GM18861 (cell line): ENCODE measurements at regions not wholly inside any gene's neighbourhood (a gene's known extent, or its start where the extent isn't known, plus 50 kb on each side); places are given as distances from the start of the nearest gene placed in this dataset.
"Not testable (repeated sequence)": the region's sequence is repeated elsewhere in the genome, so short reads cannot be mapped to it uniquely, and the experiment has no call there.

Experiments used
- ATAC-seq: cut with Tn5 transposase; IDR thresholded peaks from one replicate; pipeline ENCODE4 v1.9.1; 2021; ENCODE audit not compliant: unreplicated experiment

DNA sequence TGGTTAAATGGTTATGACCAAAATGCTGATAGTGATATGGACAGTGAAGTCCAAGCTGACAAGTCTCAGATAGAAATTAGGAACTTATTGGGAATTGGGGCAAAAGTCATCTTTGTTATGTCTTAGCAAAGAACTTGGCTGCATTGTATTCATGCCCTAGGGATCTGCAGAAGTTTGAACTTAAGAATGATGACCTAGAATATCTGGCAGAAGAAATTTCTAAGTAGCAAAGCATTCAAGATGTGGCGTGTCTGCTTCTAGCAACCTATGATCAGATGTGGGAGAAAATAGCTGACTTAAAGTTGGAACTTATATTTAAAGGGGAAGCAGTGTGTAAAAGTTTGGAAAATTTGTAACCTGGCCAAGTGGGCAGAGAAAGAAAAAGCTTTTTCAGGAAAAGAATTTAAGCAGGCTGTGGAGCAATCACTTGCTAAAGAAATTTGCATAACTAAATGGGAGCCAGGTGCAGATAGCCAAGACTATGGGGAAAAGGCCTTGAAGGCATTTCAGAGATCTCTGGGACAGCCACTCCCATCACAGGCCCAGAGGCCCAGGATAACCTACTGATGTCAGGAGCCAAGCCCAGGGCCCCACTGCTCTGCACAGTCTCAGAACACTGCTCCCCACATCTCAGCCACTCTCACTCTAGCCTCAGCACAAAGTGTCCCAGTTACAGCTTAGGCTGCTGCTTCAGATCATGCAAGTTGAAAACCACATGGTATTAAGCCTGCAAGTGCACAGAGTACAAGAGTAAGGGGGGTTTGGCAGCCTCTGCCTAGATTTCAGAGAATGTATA, 147.8 kb upstream of the TGFBR2 start:
- no peak for ATAC-seq

DNA sequence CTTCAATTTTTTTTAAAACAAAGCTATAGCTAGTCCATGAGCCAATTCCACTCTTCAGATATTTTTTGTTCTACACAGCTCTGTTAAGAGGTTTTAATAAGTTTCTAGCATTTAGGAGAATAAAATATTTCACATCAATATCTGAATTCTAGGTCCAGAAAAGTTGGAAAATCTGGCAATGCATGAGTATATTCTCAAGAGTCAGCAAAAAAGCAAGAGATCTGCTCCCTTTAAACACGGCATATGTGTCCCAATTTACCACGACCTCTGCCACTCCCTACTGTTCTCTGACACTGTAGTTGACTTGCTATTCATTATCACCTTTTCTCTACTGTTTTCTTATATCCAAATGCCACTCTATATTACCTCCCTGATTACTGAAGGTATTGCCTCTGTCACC, 145.1 kb upstream of the TGFBR2 start:
- ATAC-seq = no peak

DNA sequence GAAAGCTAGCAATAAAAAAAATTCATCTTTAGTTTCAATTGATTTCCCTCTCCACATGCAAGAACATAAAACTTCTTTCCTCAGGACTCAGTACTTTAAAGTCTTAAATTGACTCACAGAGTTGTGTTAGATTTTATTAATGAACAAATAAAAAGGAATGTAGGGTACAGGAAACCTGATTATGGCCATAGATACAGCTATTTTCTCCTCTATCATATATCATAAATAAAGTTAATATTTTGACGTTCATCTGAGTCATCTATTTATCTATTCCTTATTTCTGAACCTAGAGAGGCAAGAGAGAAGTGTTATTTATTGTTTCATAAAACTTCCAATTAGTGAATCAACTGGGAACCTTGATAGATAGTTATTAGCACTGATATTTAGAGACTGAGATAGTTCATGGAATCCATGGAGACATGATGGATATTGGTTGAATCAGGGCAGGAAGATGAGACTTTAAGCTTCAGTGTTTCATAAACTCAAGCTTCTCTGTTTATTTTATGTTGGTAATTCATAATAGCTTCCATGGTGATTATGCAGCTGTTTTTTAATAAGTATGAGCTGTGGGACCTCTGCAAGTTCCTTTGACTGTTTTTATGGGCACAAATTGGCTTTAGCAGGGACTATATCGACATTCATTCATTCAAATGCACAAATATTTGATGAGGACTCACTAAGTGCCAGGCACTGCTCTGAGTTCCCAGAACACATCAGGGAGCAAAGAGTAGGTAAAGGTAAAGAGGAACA, 143.5 kb upstream of the TGFBR2 start:
- ATAC-seq = no peak

DNA sequence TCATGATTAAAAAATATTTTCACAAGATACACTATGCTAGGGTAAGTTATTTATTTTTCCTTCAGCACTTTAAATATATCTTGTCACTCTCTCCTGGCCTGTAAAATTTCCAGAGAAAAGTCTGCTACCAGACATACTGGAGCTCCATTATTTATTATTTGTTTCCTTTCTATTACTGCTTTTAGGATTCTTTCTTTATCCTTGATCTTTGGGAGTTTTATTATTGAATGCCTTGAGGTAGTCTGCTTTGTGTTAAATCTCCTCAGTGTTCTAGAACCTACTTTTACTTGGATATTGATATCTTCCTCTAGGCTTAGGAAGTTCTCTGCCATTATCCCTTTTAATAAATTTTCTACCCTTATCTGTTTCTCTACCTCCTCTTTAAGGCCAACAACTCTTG, 142.0 kb upstream of the TGFBR2 start:
- ATAC-seq = no peak

DNA sequence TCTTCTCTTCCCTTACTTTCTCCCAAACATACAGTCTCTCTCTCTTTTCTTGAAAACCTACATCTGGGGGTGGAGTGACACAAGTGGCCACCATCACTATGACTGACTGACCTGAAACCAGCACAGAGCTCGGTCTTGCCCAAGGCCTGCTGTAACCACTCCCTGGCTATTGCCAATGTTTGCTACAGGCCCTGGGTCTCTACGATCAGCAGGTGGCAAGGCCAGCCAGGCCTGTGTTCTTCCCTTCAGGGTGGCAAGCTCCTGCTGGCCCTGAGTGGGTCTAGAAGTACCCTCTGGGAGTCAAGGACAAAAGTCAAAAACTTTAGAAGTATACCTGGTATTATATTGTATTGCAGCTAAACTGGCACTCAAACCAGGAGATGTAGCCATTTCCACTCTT, 140.9 kb upstream of the TGFBR2 start:
- ATAC-seq = no peak

DNA sequence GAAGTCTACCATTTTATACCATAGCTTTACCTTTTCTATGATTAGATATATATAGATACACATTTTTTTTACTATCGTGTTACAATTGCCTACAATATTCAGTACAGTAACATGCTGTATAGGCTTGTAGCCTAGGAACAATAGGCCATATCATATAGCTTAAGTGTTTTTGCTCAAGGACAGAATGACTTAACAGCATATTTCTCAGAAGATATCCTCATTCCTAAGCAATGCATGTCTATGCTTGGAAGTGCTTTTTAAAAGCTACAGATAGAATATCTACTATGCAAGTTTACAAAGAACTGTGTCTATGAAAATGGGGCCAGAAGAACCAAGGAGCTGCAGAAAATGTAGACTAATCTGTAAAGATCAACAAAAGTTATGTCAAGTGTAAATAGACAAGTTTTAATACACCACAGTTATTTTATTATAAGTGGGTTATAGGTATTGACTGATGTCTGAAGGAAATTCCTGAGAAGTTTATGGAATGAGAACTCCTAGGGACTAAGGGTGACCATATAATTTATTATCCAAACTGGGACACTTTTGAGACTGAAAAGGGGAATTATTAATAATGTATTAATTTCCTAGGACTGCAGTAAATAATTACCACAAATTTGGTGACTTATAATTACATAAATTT, 138.7 kb upstream of the TGFBR2 start:
- no peak for ATAC-seq

DNA sequence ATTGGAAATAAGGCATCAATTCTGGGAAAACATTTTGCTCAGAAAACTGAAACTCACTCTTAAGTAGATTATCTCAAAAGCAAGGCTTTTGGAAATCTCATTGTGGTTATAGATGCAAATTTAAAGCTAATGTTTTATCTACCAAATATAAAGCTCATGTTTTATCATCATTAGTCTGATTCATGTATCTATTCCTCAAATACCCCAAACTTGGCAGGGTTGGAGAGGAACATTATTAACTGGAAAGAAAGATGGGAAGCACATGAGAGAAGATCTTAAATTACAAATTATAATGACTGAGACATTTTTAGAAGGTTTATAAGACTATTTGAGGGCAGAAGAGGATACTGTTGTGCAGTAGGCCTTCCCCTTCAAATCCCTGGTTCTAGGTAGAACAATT, 137.3 kb upstream of the TGFBR2 start:
- ATAC-seq = no peak

DNA sequence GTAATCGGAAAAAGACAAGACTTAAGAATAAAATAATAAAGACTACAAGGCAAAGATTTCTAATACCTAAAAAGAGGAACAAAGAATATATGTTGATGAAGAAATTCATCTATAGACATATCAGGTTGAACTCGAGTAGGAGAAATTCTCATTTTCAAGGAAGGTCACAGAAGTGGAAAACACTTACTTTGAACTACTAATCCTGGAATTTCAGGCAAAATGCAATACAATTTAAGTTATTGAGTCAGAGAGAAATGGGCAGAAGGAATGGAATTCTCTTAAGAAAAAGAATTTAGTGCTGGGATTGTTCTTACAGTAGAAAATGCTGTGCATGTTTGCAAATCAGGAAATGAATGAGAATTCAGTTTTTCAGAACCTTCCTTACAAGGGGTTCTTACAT, 135.9 kb upstream of the TGFBR2 start:
- no peak for ATAC-seq

DNA sequence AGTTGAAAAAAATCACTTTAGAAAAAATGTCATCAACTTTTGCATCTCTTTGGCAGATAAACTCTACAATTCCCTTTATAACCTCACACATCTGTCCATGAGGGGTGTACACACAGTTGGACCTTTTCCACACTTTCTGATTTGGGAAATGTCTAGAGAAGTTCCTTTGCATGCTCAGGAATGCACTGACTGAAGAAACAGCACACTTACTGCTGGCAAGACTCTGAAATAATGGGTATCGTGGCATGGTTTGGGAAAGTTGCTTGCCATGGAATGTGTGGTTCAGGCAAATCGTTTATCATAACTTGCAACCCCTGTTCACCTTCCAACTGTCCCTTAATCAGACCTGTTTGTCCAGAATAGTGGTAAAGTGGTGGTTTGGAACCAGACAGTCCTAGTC, 135.3 kb upstream of the TGFBR2 start:
- no peak for ATAC-seq

DNA sequence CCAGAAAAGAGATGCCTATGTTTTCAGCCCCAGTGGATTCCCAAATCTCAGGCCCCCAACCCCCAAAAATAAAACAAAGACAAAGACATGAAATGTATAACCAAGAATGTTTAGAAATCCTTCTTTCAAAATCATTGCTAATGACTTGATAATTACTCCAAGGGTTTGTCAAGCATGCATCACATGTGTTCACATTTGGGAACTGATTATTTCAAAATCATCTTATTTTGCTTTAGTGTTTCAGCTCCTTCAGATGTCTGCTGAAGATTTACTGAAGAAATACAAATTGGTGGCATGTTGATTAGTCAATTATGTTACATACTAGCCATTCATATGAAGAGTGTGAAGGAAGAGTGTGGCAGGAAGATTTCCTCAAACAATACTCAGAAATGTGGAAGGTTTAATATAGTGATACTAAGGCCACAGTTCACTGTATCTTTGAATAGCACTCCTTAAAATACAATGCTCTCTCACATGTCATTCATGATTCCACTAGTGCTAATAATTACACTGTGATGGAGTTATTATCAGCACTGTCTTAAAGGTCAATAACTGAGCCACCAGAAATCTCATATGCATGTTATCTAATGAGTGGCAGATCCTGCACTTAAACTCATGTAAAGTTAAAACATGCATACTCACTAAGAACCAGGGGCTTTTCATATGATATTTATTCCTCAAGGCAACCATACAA, 134.5 kb upstream of the TGFBR2 start:
- no peak for ATAC-seq

DNA sequence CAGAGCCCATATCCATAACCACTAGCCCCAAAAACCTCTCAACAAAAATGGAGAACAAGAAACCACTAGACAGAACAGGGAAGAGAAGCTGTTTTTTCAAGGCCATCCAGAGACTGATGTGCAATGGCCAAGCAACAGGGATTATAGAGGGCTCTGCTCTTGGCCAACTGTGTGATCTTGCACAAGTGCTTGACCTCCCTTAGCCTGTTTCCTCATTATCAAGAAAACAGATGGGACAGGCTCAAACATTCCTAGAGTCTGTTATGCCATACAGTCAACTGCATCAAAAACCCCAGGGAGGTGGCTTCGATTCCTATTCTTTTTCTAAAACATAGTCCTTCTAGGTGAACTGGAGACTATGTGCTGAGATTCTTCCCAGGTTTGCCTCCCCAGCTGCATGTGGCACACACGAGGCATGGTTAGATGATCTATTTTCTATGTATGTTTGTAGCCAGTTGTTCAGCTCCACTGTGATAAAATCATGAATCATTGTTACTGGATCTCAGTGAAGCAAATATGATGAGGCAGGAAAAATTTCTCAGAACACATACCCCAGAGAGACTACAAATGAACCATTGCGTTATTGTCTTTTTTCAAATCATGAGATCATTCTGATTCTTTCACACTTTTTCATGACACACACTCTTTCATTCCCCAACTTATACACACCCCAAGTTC, 132.9 kb upstream of the TGFBR2 start:
- ATAC-seq = no peak

DNA sequence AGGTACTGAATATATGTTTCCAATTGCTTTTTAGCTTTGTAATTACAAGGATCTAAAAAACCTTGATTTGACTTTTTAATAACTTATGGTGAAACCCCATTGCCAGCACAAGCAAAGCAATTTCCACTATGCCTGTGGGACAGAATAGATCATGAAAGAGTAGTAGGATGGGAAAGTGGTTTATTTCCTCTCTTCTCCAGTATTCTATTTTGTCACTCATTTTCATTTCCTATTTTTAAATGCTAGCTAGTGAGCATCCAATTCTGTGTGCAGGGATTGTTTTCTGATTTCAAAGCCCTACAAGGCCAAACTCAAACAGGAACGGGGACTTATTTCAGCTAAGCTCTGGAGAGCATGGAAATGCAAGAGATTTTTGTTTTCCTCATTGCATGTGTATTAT, 132.0 kb upstream of the TGFBR2 start:
- no peak for ATAC-seq

DNA sequence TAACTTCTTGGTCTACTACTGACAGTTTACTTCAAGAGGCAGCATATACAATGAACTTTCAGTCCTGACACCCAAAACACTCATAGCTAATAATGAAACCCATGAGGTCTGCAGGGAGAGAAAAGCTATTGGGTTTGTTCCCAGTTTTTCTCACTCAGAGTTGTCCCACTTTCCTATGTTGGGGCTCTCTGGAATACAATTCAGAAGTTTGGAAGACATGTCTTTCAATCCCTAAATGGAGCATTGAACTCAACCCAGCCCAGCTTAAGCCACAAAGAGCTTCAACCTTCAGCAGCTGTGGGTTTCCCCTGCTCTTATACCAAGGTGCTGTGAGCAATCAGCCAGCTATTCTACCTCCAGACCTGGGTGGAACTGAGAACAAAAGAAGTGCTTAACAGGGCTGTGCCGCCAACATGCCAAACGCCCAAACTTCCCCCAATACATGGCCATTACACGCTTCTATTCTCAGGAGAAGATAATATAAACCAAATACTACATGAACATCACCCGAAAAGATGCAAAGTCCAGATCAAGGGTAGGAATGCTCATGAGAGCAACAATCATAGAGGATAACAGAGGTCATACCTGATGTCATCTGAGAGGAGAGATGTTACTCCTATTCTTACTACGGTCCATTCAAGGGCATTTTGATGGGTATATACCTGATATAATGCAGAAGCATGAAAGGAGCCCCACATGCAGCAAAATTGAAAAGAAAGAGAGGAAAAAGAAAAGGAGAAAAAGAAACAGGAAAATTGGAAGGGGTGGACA, 131.2 kb upstream of the TGFBR2 start:
- ATAC-seq = peak; percentile 89

DNA sequence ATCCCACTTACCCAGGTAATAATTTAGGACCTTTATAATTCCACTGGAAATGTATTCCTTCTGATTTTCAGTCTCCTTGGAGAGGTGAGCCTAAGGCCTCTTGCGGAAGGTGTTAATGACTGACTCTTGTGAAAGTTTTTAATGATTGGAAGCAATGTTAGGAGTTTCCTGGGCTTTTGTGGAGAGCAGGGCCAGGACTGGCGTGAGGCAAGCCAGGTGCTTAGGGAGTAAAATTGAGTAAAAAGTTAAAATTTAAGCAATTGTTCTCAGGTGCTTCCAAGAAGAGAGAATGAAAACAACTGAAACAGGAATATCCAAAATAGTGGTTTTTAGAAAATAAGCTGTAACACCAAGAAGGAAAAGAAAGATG, 130.6 kb upstream of the TGFBR2 start:
- no peak for ATAC-seq

DNA sequence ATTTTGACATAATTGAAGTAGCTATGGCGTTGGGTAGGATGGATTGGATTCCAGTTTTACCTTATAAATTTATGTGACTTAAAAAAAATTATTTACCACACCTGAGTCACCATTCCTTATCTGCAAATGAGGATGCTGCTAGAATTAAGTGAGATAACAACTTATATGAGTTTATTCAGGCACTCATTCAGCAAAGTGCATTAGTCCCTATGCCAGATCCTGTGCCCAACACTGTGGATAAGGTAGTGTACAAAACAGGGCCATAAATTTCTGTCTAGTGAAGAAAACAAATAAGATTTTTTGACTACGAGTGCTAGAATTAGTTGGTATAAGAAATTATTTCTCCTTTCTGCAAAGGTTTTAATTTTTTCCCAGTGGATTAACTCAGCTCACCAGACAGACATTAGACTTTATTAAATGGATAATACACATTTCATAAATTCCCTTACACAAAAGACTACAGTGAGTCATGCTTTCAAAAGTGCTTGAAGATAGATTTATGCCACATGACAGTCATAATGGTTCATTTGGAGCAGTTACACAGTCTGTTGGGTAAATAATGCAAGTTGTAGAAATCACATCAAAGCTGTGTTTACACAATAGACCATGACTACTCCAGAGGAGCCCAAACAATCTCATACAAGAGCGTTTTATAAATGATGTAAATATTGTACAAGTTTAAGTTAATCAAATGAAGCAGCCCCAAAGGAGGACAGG, 129.9 kb upstream of the TGFBR2 start:
- ATAC-seq = no peak

DNA sequence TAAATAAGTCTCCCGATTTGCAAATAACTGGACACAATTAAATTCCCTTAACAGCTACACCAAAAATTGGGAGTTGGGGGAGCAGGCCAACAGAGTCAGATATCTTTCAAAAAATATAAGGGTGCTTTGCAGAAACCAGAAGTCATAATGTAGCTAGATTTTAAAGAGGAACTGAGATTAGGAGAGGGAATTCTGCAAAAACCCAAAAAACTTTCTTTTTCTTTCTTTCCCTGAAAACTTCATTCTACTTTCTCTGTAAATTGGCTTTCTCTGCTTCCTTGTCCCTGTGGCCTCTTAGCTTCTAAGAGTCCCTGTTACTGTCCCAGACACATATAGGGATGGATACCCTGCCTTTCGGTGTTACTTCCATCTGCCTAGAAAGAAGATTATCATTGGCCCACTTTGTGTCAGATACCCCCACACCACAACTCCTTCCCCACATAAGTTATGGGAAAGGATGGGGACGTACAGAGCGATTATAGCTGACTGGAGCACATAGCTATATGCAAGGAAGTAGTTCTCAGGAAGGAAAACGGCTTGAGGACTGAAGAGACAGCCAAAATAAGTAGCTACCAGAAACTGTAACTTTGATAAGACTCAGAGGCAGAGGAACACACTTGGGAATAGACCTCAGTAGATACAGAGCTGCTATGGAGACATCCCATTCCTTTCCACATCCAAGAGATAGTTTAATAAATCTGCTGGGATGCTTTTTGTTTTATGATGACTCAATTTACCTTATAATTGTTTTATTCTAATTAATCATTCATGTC, 129.1 kb upstream of the TGFBR2 start:
- ATAC-seq = no peak

DNA sequence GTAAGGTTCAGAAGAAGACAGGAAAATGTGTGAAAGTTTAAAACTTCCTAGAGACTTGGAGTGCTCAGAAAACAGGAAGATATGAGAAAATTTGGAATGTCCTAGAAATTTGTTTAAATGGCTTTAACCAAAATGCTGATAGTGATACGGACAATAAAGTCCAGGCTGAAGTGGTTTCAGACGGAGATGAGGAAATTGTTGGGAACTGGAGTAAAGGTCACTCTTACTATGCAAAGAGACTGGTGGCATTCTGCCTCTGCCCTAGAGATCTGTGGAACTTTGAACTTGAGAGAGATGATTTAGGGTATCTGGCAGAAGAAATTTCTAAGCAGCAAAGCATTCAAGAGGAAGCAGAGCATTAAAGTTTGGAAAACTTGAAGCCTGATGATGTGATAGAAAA, 126.7 kb upstream of the TGFBR2 start:
- not testable (repeated sequence) for ATAC-seq

DNA sequence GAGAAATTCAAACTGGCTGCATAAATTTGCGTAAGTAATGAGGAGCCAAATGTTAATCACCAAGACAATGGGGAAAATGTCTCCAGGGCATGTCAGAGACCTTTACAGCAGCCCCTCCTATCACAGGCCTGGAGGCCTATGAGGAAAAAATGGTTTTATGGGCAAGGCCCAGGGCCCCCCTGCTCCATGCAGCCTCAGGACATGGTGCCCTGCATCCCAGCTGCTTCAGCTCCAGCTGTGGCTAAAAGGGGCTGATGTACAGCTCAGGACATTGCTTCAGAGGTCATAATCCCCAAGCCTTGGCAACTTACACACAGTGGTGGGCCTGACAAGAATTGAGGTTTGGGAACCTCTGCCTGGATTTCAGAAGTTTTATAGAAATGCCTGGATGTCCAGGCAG, 126.2 kb upstream of the TGFBR2 start:
- ATAC-seq = not testable (repeated sequence)

DNA sequence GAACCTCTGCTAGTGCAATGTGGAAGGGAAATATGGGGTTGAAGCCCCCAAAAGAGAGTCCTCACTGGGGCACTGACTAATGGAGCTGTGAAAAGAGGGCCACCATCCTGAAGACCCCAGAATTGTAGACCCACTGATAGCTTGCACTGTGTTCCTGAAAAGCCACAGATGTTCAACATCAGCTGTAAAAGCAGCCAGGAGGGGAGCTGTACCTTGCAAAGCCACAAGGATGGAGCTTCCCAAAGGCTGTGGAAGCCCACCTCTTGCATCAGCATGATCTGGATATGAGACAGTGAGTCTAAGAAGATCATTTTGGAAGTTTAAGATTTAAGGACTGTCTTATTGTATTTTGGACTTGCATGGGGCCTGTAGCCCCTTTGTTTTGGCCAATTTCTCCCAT, 125.8 kb upstream of the TGFBR2 start:
- ATAC-seq = no peak
